Activated CD8-positive, alpha-beta T cell treated with anti-CD3 and anti-CD28 coated beads for 36 hours (primary cell): ENCODE measurements at regions not wholly inside any gene's neighbourhood (a gene's known extent, or its start where the extent isn't known, plus 50 kb on each side); places are given as distances from the start of the nearest gene placed in this dataset.

ENCODE experiments used
- ATAC-seq: fragments of 200-7000 bp; cut with Tn5 transposase; one replicate; pipeline ENCODE4 v1.10.0; 2021; ENCODE audit warnings: mild to moderate bottlenecking, moderate library complexity
- CTCF ChIA-PET: fragments of 350-600 bp; sonication (Branson Sonifier 250); formaldehyde crosslinking; loops from one replicate; lab custom pipeline; 2021; ENCODE audit warnings: antibody characterized with exemption; lab: Charles Lee
- POLR2A ChIA-PET: fragments of 350-600 bp; sonication (Branson Sonifier 250); formaldehyde crosslinking; loops from one replicate; lab custom pipeline; 2021; ENCODE audit warnings: antibody characterized with exemption; lab: Charles Lee
- DNase-seq: peaks from one replicate; pipeline ENCODE4 v3.0.0-alpha.2; 2020
- H3K27ac Mint-ChIP-seq: one replicate; pipeline ENCODE4 v1.8.0; 2021; ENCODE audit warnings: mild to moderate bottlenecking, mixed read lengths
- H3K27me3 Mint-ChIP-seq: one replicate; pipeline ENCODE4 v1.8.0; 2021; ENCODE audit warnings: mixed read lengths
- H3K36me3 Mint-ChIP-seq: one replicate; pipeline ENCODE4 v1.8.0; 2021; ENCODE audit warnings: low read depth, mixed read lengths
- H3K4me1 Mint-ChIP-seq: one replicate; pipeline ENCODE4 v1.8.0; 2021; ENCODE audit warnings: low read depth, mixed read lengths
- H3K4me3 Mint-ChIP-seq: one replicate; pipeline ENCODE4 v1.8.0; 2021; ENCODE audit warnings: mild to moderate bottlenecking, moderate library complexity, mixed read lengths
- H3K9me3 Mint-ChIP-seq: one replicate; pipeline ENCODE4 v1.8.0; 2021; ENCODE audit warnings: mixed read lengths
- CTCF ChIP-seq: fragments of 200-600 bp; IDR thresholded peaks from one replicate; pipeline ENCODE4 v1.8.0; 2022; ENCODE audit warnings: antibody characterized with exemption, mild to moderate bottlenecking
- intact Hi-C: fragments of 100-400 bp; cut with micrococcal nuclease; formaldehyde crosslinking; loops from one replicate; pipeline ENCODE4 v1.10.0; 2022

- DNase-seq (no peak), ATAC-seq (no peak)
- Mint-ChIP-seq H3K27ac (no peak overlapping the region), H3K4me1 (no peaks in the 10 kb centered on the region), H3K9me3 (peaks cover 12% of the 10 kb centered on the region), H3K27me3 (no peaks in the 10 kb centered on the region), H3K4me3 (no peak overlapping the region), H3K36me3 (no peaks in the 10 kb centered on the region)
- CTCF ChIA-PET, result no interaction called here
- intact Hi-C loops, result no loop called here
- TF ChIP-seq CTCF, result no peak
- POLR2A ChIA-PET, result no interaction called here
Measured at GRCh38 chr16:64321881-64322280, 800.0 kb downstream of the CDH11 start.

DNA sequence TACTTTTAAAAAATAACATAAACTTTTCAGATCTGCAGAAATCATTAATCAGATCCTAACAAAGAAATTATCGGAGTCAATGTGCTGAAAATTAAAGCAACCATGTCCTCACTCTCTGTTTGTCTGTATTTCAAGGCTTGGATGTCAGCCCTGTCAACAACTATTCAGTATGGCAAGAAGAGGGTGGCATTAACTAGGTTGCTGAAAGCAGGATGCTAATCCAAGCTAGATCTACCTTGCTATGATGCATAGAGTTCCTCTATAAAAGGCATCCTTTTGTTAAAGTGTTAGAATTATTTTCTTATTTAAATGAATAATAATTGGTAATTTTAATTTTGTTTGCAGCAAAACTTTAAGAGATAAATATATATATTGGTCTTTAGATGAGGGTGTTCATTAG, 800.8 kb downstream of the CDH11 start:
- no peak for TF ChIP-seq CTCF
- no peak for ATAC-seq
- intact Hi-C loops, result no loop called here
- H3K9me3 Mint-ChIP-seq, result peaks cover 9% of the 10 kb centered on the region
- no peak overlapping the region for H3K4me3 Mint-ChIP-seq
- H3K27ac Mint-ChIP-seq, result no peak overlapping the region
- no peaks in the 10 kb centered on the region for H3K36me3 Mint-ChIP-seq
- no peak for DNase-seq
- H3K27me3 Mint-ChIP-seq, result no peaks in the 10 kb centered on the region
- POLR2A ChIA-PET, result no interaction called here
- H3K4me1 Mint-ChIP-seq, result no peaks in the 10 kb centered on the region
- CTCF ChIA-PET, result no interaction called here

- Mint-ChIP-seq H3K36me3 (no peaks in the 10 kb centered on the region), H3K27ac (no peak overlapping the region), H3K9me3 (peaks cover 18% of the 10 kb centered on the region), H3K4me1 (no peaks in the 10 kb centered on the region), H3K27me3 (no peaks in the 10 kb centered on the region), H3K4me3 (no peak overlapping the region)
- ATAC-seq (no peak), DNase-seq (no peak)
- ChIA-PET CTCF (no interaction called here), POLR2A (no interaction called here)
- TF ChIP-seq CTCF, result no peak
- intact Hi-C loops, result no loop called here
Measured at GRCh38 chr16:64317601-64318000, 804.3 kb downstream of the CDH11 start.

DNA sequence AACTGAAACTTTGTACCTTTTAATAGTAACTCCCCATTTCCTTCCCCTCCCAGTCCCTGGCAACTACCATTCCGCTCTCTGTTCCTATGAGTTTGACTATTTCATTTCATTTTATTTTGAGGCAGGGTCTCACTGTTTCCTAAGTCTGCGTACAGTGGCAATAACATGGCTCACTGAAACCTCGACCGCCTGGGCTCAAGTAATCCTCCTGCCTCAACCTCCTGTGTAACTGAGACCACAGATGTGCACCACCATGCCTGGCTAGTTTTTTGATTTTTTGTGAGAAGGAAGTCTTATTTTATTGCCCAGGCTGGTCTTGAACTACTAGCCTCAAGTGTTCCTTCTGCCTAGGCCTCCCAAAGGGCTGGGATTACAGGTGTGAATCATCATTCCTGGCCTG, 808.1 kb downstream of the CDH11 start:
- no peaks in the 10 kb centered on the region for H3K36me3 Mint-ChIP-seq
- H3K4me1 Mint-ChIP-seq, result no peaks in the 10 kb centered on the region
- POLR2A ChIA-PET, result no interaction called here
- TF ChIP-seq CTCF, result no peak
- intact Hi-C loops, result no loop called here
- no peak overlapping the region for H3K4me3 Mint-ChIP-seq
- H3K27ac Mint-ChIP-seq, result no peak overlapping the region
- ATAC-seq (no peak), DNase-seq (no peak)
- CTCF ChIA-PET, result no interaction called here
- H3K9me3 Mint-ChIP-seq, result peaks cover 30% of the 10 kb centered on the region
- no peaks in the 10 kb centered on the region for H3K27me3 Mint-ChIP-seq

- intact Hi-C loops, result no loop called here
- POLR2A ChIA-PET, result no interaction called here
- Mint-ChIP-seq H3K27me3 (no peaks in the 10 kb centered on the region), H3K36me3 (no peaks in the 10 kb centered on the region), H3K9me3 (peaks cover 32% of the 10 kb centered on the region), H3K27ac (no peak overlapping the region), H3K4me3 (no peak overlapping the region), H3K4me1 (no peaks in the 10 kb centered on the region)
- DNase-seq (no peak), ATAC-seq (no peak)
- CTCF ChIA-PET, result no interaction called here
- TF ChIP-seq CTCF, result no peak
Measured at GRCh38 chr16:64312980-64313379, 808.9 kb downstream of the CDH11 start.
